Activated CD8-positive, alpha-beta T cell treated with anti-CD3 and anti-CD28 coated beads, Interleukin-2, amount 10 ng/mL, durations not matched to agents 7 days and 5 days (primary cell): ENCODE measurements at regions not wholly inside any gene's neighbourhood (a gene's known extent, or its start where the extent isn't known, plus 50 kb on each side); places are given as distances from the start of the nearest gene placed in this dataset.

Experiments used
- ATAC-seq: fragments of 150-1000 bp; cut with Tn5 transposase; one replicate; pipeline ENCODE4 v1.10.0; 2021; ENCODE audit warnings: moderate library complexity
- CTCF ChIA-PET: fragments of 350-600 bp; sonication (Branson Sonifier 250); formaldehyde crosslinking; loops from one replicate; lab custom pipeline; 2021; ENCODE audit warnings: antibody characterized with exemption; lab: Charles Lee
- POLR2A ChIA-PET: fragments of 350-600 bp; sonication (Branson Sonifier 250); formaldehyde crosslinking; loops from one replicate; lab custom pipeline; 2021; ENCODE audit warnings: antibody characterized with exemption; lab: Charles Lee
- DNase-seq: peaks from one replicate; pipeline ENCODE4 v3.0.0-alpha.2; 2020
- H3K27ac Mint-ChIP-seq: one replicate; pipeline ENCODE4 v1.8.0; 2021; ENCODE audit warnings: mild to moderate bottlenecking, mixed read lengths
- H3K27me3 Mint-ChIP-seq: one replicate; pipeline ENCODE4 v1.8.0; 2021; ENCODE audit warnings: low read depth, mixed read lengths
- H3K36me3 Mint-ChIP-seq: one replicate; pipeline ENCODE4 v1.8.0; 2021; ENCODE audit warnings: low read depth, mixed read lengths
- H3K4me1 Mint-ChIP-seq: one replicate; pipeline ENCODE4 v1.8.0; 2021; ENCODE audit warnings: low read depth, mixed read lengths
- H3K4me3 Mint-ChIP-seq: one replicate; pipeline ENCODE4 v1.8.0; 2021; ENCODE audit warnings: mild to moderate bottlenecking, mixed read lengths
- H3K9me3 Mint-ChIP-seq: one replicate; pipeline ENCODE4 v1.8.0; 2022; ENCODE audit warnings: mixed read lengths; ENCODE audit not compliant: insufficient read depth

- Mint-ChIP-seq H3K9me3 (no peaks in the 10 kb centered on the region), H3K4me1 (peaks cover 3% of the 10 kb centered on the region), H3K27ac (no peak overlapping the region), H3K4me3 (no peak overlapping the region), H3K27me3 (peaks cover 52% of the 10 kb centered on the region), H3K36me3 (no peaks in the 10 kb centered on the region)
- no peak for ATAC-seq
- CTCF ChIA-PET = interaction anchor here (1.8 kb wide), 1 partner anchor 125 kb away, joined by 3 read pairs; no protein-coding TSS in a partner anchor
- POLR2A ChIA-PET = no interaction called here
- no peak for DNase-seq
Observed at GRCh38 chr15:60138397-60138968, 134.4 kb downstream of the FOXB1 start.

GRCh38 chr15:60152386-60152785 lies 148.3 kb downstream of the FOXB1 start:
- no peak overlapping the region for H3K27ac Mint-ChIP-seq
- no peak overlapping the region for H3K4me3 Mint-ChIP-seq
- H3K4me1 Mint-ChIP-seq = no peaks in the 10 kb centered on the region
- DNase-seq (no peak), ATAC-seq (no peak)
- ChIA-PET CTCF (interaction anchor here (0.8 to 1.5 kb wide), 3 partner anchors 10 to 16 kb away, joined by 4 read pairs; no protein-coding TSS in a partner anchor), POLR2A (no interaction called here)
- H3K36me3 Mint-ChIP-seq = no peaks in the 10 kb centered on the region
- peaks cover 18% of the 10 kb centered on the region for H3K27me3 Mint-ChIP-seq
- no peaks in the 10 kb centered on the region for H3K9me3 Mint-ChIP-seq

- H3K4me3 Mint-ChIP-seq = no peak overlapping the region
- no peak for ATAC-seq
- no peaks in the 10 kb centered on the region for H3K36me3 Mint-ChIP-seq
- no peaks in the 10 kb centered on the region for H3K9me3 Mint-ChIP-seq
- H3K27me3 Mint-ChIP-seq = peaks cover 22% of the 10 kb centered on the region
- H3K4me1 Mint-ChIP-seq = no peaks in the 10 kb centered on the region
- CTCF ChIA-PET = interaction anchor here (1.3 kb wide), 2 partner anchors 25 to 76 kb away, joined by 3 to 4 read pairs; no protein-coding TSS in a partner anchor
- H3K27ac Mint-ChIP-seq = no peak overlapping the region
- DNase-seq = no peak
- POLR2A ChIA-PET = no interaction called here
Observed at GRCh38 chr15:60154764-60155325, 150.7 kb downstream of the FOXB1 start.

- no peak overlapping the region for H3K27ac Mint-ChIP-seq
- CTCF ChIA-PET = no interaction called here
- H3K27me3 Mint-ChIP-seq = peaks cover 22% of the 10 kb centered on the region
- no peak for ATAC-seq
- H3K4me3 Mint-ChIP-seq = no peak overlapping the region
- H3K9me3 Mint-ChIP-seq = no peaks in the 10 kb centered on the region
- no peaks in the 10 kb centered on the region for H3K4me1 Mint-ChIP-seq
- no peak for DNase-seq
- POLR2A ChIA-PET = no interaction called here
- H3K36me3 Mint-ChIP-seq = no peaks in the 10 kb centered on the region
Observed at GRCh38 chr15:60155661-60156060, 151.6 kb downstream of the FOXB1 start.

GRCh38 chr15:60160909-60161308 lies 156.8 kb downstream of the FOXB1 start:
- Mint-ChIP-seq H3K27me3 (peaks cover 26% of the 10 kb centered on the region), H3K36me3 (no peaks in the 10 kb centered on the region), H3K4me3 (no peak overlapping the region), H3K9me3 (no peaks in the 10 kb centered on the region), H3K27ac (no peak overlapping the region), H3K4me1 (no peaks in the 10 kb centered on the region)
- ChIA-PET CTCF (interaction anchor here (1.4 kb wide), 1 partner anchor 18 kb away, joined by 3 read pairs; no protein-coding TSS in a partner anchor), POLR2A (no interaction called here)
- ATAC-seq (no peak), DNase-seq (no peak)

- Mint-ChIP-seq H3K4me1 (no peaks in the 10 kb centered on the region), H3K36me3 (no peaks in the 10 kb centered on the region), H3K9me3 (no peaks in the 10 kb centered on the region), H3K27ac (no peak overlapping the region), H3K4me3 (no peak overlapping the region), H3K27me3 (peaks cover 23% of the 10 kb centered on the region)
- DNase-seq (no peak), ATAC-seq (no peak)
- ChIA-PET CTCF (interaction anchor here (1.4 to 1.6 kb wide), 3 partner anchors 10 to 244 kb away, joined by 3 to 4 read pairs (median 4); no protein-coding TSS in a partner anchor), POLR2A (no interaction called here)
Observed at GRCh38 chr15:60161704-60162103, 157.6 kb downstream of the FOXB1 start.

- POLR2A ChIA-PET = no interaction called here
- no peaks in the 10 kb centered on the region for H3K4me1 Mint-ChIP-seq
Observed at GRCh38 chr15:60162251-60162967, 158.3 kb downstream of the FOXB1 start.

GRCh38 chr15:60162968-60163355 lies 158.9 kb downstream of the FOXB1 start:
- CTCF ChIA-PET = interaction anchor here (1.6 kb wide), 1 partner anchor 11 kb away, joined by 4 read pairs; no protein-coding TSS in a partner anchor
- POLR2A ChIA-PET = no interaction called here
- H3K4me1 Mint-ChIP-seq = no peaks in the 10 kb centered on the region

More at GRCh38 chr15:60162251-60162967, 158.3 kb downstream of the FOXB1 start:
- no peak overlapping the region for H3K4me3 Mint-ChIP-seq
- no peak for DNase-seq
- H3K27me3 Mint-ChIP-seq = peaks cover 21% of the 10 kb centered on the region
- no peak overlapping the region for H3K27ac Mint-ChIP-seq
- no peaks in the 10 kb centered on the region for H3K9me3 Mint-ChIP-seq
- no peak for ATAC-seq
- no peaks in the 10 kb centered on the region for H3K36me3 Mint-ChIP-seq
- CTCF ChIA-PET = interaction anchor here (1.4 to 1.6 kb wide), 3 partner anchors 10 to 245 kb away, joined by 3 to 4 read pairs (median 4); no protein-coding TSS in a partner anchor

GRCh38 chr15:60165111-60165510 lies 161.0 kb downstream of the FOXB1 start:
- Mint-ChIP-seq H3K4me3 (no peak overlapping the region), H3K27me3 (peaks cover 15% of the 10 kb centered on the region), H3K9me3 (no peaks in the 10 kb centered on the region), H3K36me3 (no peaks in the 10 kb centered on the region), H3K27ac (no peak overlapping the region), H3K4me1 (no peaks in the 10 kb centered on the region)
- POLR2A ChIA-PET = no interaction called here
- ATAC-seq = no peak
- DNase-seq = no peak
- CTCF ChIA-PET = no interaction called here

More at GRCh38 chr15:60162968-60163355, 158.9 kb downstream of the FOXB1 start:
- Mint-ChIP-seq H3K36me3 (no peaks in the 10 kb centered on the region), H3K9me3 (no peaks in the 10 kb centered on the region), H3K27ac (no peak overlapping the region), H3K27me3 (peaks cover 21% of the 10 kb centered on the region), H3K4me3 (no peak overlapping the region)
- DNase-seq (no peak), ATAC-seq (no peak)

- Mint-ChIP-seq H3K4me1 (no peaks in the 10 kb centered on the region), H3K27ac (no peak overlapping the region), H3K9me3 (no peaks in the 10 kb centered on the region), H3K36me3 (no peaks in the 10 kb centered on the region), H3K27me3 (peaks cover 11% of the 10 kb centered on the region), H3K4me3 (no peak overlapping the region)
- POLR2A ChIA-PET = no interaction called here
- no peak for DNase-seq
- CTCF ChIA-PET = no interaction called here
- no peak for ATAC-seq
Observed at GRCh38 chr15:60172143-60172542, 168.0 kb downstream of the FOXB1 start.

GRCh38 chr15:60179786-60180391 lies 175.8 kb downstream of the FOXB1 start:
- no peaks in the 10 kb centered on the region for H3K36me3 Mint-ChIP-seq
- no peaks in the 10 kb centered on the region for H3K9me3 Mint-ChIP-seq
- no peak overlapping the region for H3K4me3 Mint-ChIP-seq
- ATAC-seq (no peak), DNase-seq (peak; percentile 55)
- CTCF ChIA-PET = interaction anchor here (0.6 to 3.1 kb wide), 24 partner anchors 8 to 457 kb away, joined by 3 to 32 read pairs (median 4); partner anchors contain the start of gene FOXB1
- POLR2A ChIA-PET = interaction anchor here (0.9 kb wide), 1 partner anchor 12 kb away, joined by 3 read pairs; no protein-coding TSS in a partner anchor
- no peak overlapping the region for H3K27ac Mint-ChIP-seq
- H3K27me3 Mint-ChIP-seq = peaks cover 23% of the 10 kb centered on the region
- H3K4me1 Mint-ChIP-seq = no peaks in the 10 kb centered on the region
